Endothelial cell of umbilical vein (primary cell): ENCODE measurements at regions not wholly inside any gene's neighbourhood (a gene's known extent, or its start where the extent isn't known, plus 50 kb on each side); places are given as distances from the start of the nearest gene placed in this dataset.

Experiments used
- BruUV-seq: library from RNA; stranded (reverse); fragments of 400-500 nt; replicated peaks from 2 replicates; lab custom pipeline; 2021; lab: Mats Ljungman, UMichigan
- CTCF ChIA-PET: fragments of 300-600, 350-600 bp; sonication (Branson Sonifier 250); formaldehyde crosslinking; loops from one replicate; lab custom pipeline; 2021; ENCODE audit warnings: antibody characterized with exemption, inconsistent platforms; lab: Charles Lee
- POLR2A ChIA-PET: fragments of 300-600, 350-600 bp; sonication (Branson Sonifier 250); formaldehyde crosslinking; loops from one replicate; lab custom pipeline; 2021; ENCODE audit warnings: antibody characterized with exemption, inconsistent platforms; lab: Charles Lee
- DNase-seq: peaks from one replicate; pipeline ENCODE4 v3.0.0-alpha.2; 2011; ENCODE audit warnings: low read depth, low spot score
- FAIRE-seq: peaks from 2 replicates; lab custom pipeline; 2011; peaks lifted over from hg19 to GRCh38; lab: Jason Lieb, UNC
- H2AFZ ChIP-seq: 2 replicates; pipeline ENCODE4 v1.6.0; 2012; ENCODE audit warnings: low read depth, low read length, control low read depth, inconsistent platforms
- H3K27ac ChIP-seq: 2 replicates; pipeline ENCODE4 v1.5.1; 2011; ENCODE audit warnings: low read depth, mild to moderate bottlenecking, control low read depth, low read length, moderate library complexity; ENCODE audit not compliant: insufficient read depth
- H3K27me3 ChIP-seq, 2 experiments: 2 replicates each; pipeline versions ENCODE4 v1.6.0 to v1.6.1; 2011; ENCODE audit warnings: low read length in 2 of 2, mixed read lengths in 1 of 2; ENCODE audit not compliant: control insufficient read depth in 2 of 2, insufficient read depth in 2 of 2
- H3K36me3 ChIP-seq, 2 experiments: 2 replicates in 1 of 2; 3 replicates in 1 of 2; pipeline ENCODE4 v1.5.1; 2011; ENCODE audit warnings: low read length in 2 of 2, mild to moderate bottlenecking in 1 of 2, moderate library complexity in 1 of 2; ENCODE audit not compliant: control insufficient read depth in 2 of 2, insufficient read depth in 2 of 2; ENCODE audit errors: extremely low read depth in 1 of 2
- H3K4me1 ChIP-seq: 3 replicates; pipeline ENCODE4 v1.5.1; 2011; ENCODE audit warnings: mild to moderate bottlenecking, low read length; ENCODE audit not compliant: control insufficient read depth, insufficient read depth; ENCODE audit errors: extremely low read depth
- H3K4me2 ChIP-seq: 2 replicates; pipeline ENCODE4 v1.6.1; 2011; ENCODE audit warnings: low read length, control low read depth, mixed read lengths; ENCODE audit not compliant: insufficient read depth
- H3K4me3 ChIP-seq, 3 experiments: fragments of 200-600 bp in 1 of 3; sonication (generic), shearing (Covaris generic) in 1 of 3; replicated peaks in 1 of 3; 2 replicates each; pipeline ENCODE4 v1.5.1; 2011 to 2016; ENCODE audit warnings: control low read depth in 3 of 3, low read length in 3 of 3, mild to moderate bottlenecking in 2 of 3, inconsistent platforms in 1 of 3, low read depth in 1 of 3, moderate library complexity in 1 of 3; ENCODE audit not compliant: insufficient read depth in 1 of 3
- H3K79me2 ChIP-seq: 2 replicates; pipeline ENCODE4 v1.6.0; 2012; ENCODE audit warnings: low read length, inconsistent platforms; ENCODE audit not compliant: control insufficient read depth, insufficient read depth
- H3K9ac ChIP-seq: replicated peaks from 2 replicates; pipeline ENCODE3; 2011; ENCODE audit warnings: low read length, control low read depth; ENCODE audit not compliant: insufficient read depth; ENCODE audit errors: extremely low read depth
- H3K9me1 ChIP-seq: replicated peaks from 3 replicates; pipeline ENCODE4 v1.6.0; 2011; ENCODE audit warnings: mild to moderate bottlenecking, low read length; ENCODE audit not compliant: control insufficient read depth, insufficient read depth; ENCODE audit errors: extremely low read depth
- H3K9me3 ChIP-seq: replicated peaks from 2 replicates; pipeline ENCODE4 v1.5.1; 2012; ENCODE audit warnings: low read length, inconsistent platforms; ENCODE audit not compliant: control insufficient read depth, insufficient read depth
- H4K20me1 ChIP-seq: replicated peaks from 2 replicates; pipeline ENCODE3; 2011; ENCODE audit warnings: mild to moderate bottlenecking, low read length; ENCODE audit not compliant: control insufficient read depth, insufficient read depth; ENCODE audit errors: extremely low read depth
- CTCF ChIP-seq, 2 donors: IDR thresholded peaks; 1 replicate in 1 of 2; 2 replicates in 1 of 2; pipeline ENCODE4 v1.5.1; 2011; ENCODE audit warnings: low read length in 2 of 2, mild to moderate bottlenecking in 2 of 2, moderate library complexity in 2 of 2, control low read depth in 1 of 2, inconsistent platforms in 1 of 2, low read depth in 1 of 2; ENCODE audit not compliant: insufficient read depth in 1 of 2; ENCODE audit errors: extremely low read depth in 1 of 2
- EZH2 ChIP-seq: IDR thresholded peaks from 2 replicates; pipeline ENCODE4 v1.6.1; 2012; ENCODE audit warnings: borderline replicate concordance, low read depth, mild to moderate bottlenecking, moderate library complexity, low read length, inconsistent platforms; ENCODE audit not compliant: severe bottlenecking
- FOS ChIP-seq: IDR thresholded peaks from 2 replicates; pipeline ENCODE4 v1.6.1; 2011; ENCODE audit warnings: mild to moderate bottlenecking, low read length, moderate library complexity, borderline replicate concordance; ENCODE audit not compliant: insufficient read depth
- GATA2 ChIP-seq: IDR thresholded peaks from 2 replicates; pipeline ENCODE4 v1.7.0; 2011; ENCODE audit warnings: low read depth, mild to moderate bottlenecking, moderate library complexity, mixed read lengths, low read length; ENCODE audit not compliant: insufficient read length, insufficient read depth
- JUN ChIP-seq: IDR thresholded peaks from 2 replicates; pipeline ENCODE4 v1.6.1; 2011; ENCODE audit warnings: borderline replicate concordance, low read depth; ENCODE audit not compliant: insufficient read length, insufficient read depth
- MAX ChIP-seq: IDR thresholded peaks from 2 replicates; pipeline ENCODE4 v1.6.1; 2011; ENCODE audit not compliant: insufficient read depth, insufficient read length
- MYC ChIP-seq: IDR thresholded peaks from one replicate; pipeline ENCODE4 v1.6.1; 2011; ENCODE audit warnings: mild to moderate bottlenecking, low read depth, low read length
- POLR2A ChIP-seq: IDR thresholded peaks from 2 replicates; pipeline ENCODE4 v1.6.1; 2012; ENCODE audit warnings: low read depth, mild to moderate bottlenecking, control low read depth, low read length
- POLR2AphosphoS5 ChIP-seq: IDR thresholded peaks from 2 replicates; pipeline ENCODE4 v1.6.1; 2012; ENCODE audit warnings: low read depth, mild to moderate bottlenecking, control low read depth, low read length, moderate library complexity; ENCODE audit not compliant: insufficient read depth
- dilution Hi-C: fragments of 300-500 bp; cut with MboI; formaldehyde crosslinking; loops from one replicate; pipeline ENCODE4 v1.15.0; 2019; ENCODE audit warnings: low sequenced_read_pairs; ENCODE audit not compliant: extremely low pct_ligation_motif_present
- intact Hi-C: fragments of 100-400 bp; cut with micrococcal nuclease; formaldehyde crosslinking; loops from one replicate; pipeline ENCODE4 v1.10.0; 2022

GRCh38 chr15:26355472-26356074 is 417.3 kb downstream of the GABRB3 start:
- no peaks in the 10 kb centered on the region for H3K9me1 ChIP-seq
- dilution Hi-C loops (no loop called here), intact Hi-C loops (no loop called here)
- H2AFZ ChIP-seq, result no peak overlapping the region
- ChIA-PET POLR2A (no interaction called here), CTCF (no interaction called here)
- H3K79me2 ChIP-seq, result no peaks in the 10 kb centered on the region
- no peaks in the 10 kb centered on the region for H3K27me3 ChIP-seq
- H3K9ac ChIP-seq, result no peak overlapping the region
- H3K4me2 ChIP-seq, result no peak overlapping the region
- TF ChIP-seq GATA2 (no peak), POLR2AphosphoS5 (no peak), MAX (no peak), CTCF (IDR thresholded peaks at IDR 0.05; ENCODE audit: extremely low read depth in 1 of 2, insufficient read depth in 1 of 2, low read depth in 1 of 2, low read length in 2 of 2) (no peak), JUN (no peak), EZH2 (no peak), MYC (no peak), FOS (no peak), POLR2A (no peak)
- H3K27ac ChIP-seq, result no peak overlapping the region
- no TSS peak for BruUV-seq
- peaks cover 2% of the 10 kb centered on the region for H3K9me3 ChIP-seq
- FAIRE-seq (no peak), DNase-seq (no peak)
- no peak overlapping the region for H3K4me3 ChIP-seq
- H3K4me1 ChIP-seq, result no peaks in the 10 kb centered on the region
- no peaks in the 10 kb centered on the region for H4K20me1 ChIP-seq
- H3K36me3 ChIP-seq, result no peaks in the 10 kb centered on the region
